Right atrium auricular region (tissue), 2 donors: ENCODE measurements at regions not wholly inside any gene's neighbourhood (a gene's known extent, or its start where the extent isn't known, plus 50 kb on each side); places are given as distances from the start of the nearest gene placed in this dataset.

Experiments used
- DNase-seq: peaks from one replicate; pipeline ENCODE4 v3.0.0-alpha.2; 2019; ENCODE audit warnings: low spot score
- H3K27ac ChIP-seq, 2 donors: fragments of 200-600 bp; sonication (generic); 1 replicate in 1 of 2; 2 replicates in 1 of 2; pipeline ENCODE4 v1.5.1; 2016 to 2019
- H3K27me3 ChIP-seq, 2 donors: fragments of 200-600 bp; sonication (generic); one replicate each; pipeline versions ENCODE4 v1.5.1 to v1.6.0; 2017 to 2019
- H3K36me3 ChIP-seq: fragments of 200-600 bp; sonication (generic); one replicate; pipeline ENCODE4 v1.5.1; 2016
- H3K4me1 ChIP-seq, 2 donors: fragments of 200-600 bp; sonication (generic); one replicate each; pipeline versions ENCODE4 v1.5.1 to v1.6.0; 2017 to 2019
- H3K4me3 ChIP-seq, 2 donors: fragments of 200-600 bp; sonication (generic); 1 replicate in 1 of 2; 2 replicates in 1 of 2; pipeline ENCODE4 v1.5.1; 2017 to 2019; ENCODE audit warnings: mild to moderate bottlenecking in 1 of 2, moderate library complexity in 1 of 2
- H3K9me3 ChIP-seq, 2 donors: fragments of 200-600 bp; sonication (generic); one replicate each; pipeline ENCODE4 v1.5.1; 2019
- TF ChIP-seq, protein P1 (sequence below), 2 donors: fragments of 200-600 bp; sonication (generic); IDR thresholded peaks; one replicate each; pipeline ENCODE4 v1.5.1; 2019; ENCODE audit warnings: antibody characterized with exemption in 2 of 2

DNA sequence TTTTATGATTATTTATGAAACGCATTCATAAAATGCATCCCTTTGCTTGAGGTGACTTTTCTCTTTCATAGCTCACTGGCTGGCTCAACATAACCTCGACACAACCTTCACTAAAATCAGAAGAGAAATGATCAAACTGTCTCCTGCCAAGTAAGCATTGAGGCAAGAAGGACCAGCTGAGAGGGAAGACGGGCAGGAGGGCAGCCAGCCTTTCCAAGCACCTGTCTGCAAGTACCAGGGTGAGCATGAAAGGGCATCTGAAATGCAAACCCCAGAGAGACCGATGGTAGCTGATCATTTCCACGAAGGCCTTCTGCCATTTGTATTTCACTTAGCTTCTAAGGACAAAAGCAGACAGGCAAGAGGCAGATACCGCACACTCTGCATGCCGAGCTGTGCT is 52.1 kb upstream of the RPH3AL start:
- Histone ChIP-seq H3K27ac (no peak overlapping the region), H3K4me3 (no peak overlapping the region), H3K27me3 (no peaks in the 10 kb centered on the region), H3K4me1 (no peaks in the 10 kb centered on the region), H3K9me3 (no peaks in the 10 kb centered on the region), H3K36me3 (no peaks in the 10 kb centered on the region)
- no peak for DNase-seq
- TF ChIP-seq, protein P1, sequence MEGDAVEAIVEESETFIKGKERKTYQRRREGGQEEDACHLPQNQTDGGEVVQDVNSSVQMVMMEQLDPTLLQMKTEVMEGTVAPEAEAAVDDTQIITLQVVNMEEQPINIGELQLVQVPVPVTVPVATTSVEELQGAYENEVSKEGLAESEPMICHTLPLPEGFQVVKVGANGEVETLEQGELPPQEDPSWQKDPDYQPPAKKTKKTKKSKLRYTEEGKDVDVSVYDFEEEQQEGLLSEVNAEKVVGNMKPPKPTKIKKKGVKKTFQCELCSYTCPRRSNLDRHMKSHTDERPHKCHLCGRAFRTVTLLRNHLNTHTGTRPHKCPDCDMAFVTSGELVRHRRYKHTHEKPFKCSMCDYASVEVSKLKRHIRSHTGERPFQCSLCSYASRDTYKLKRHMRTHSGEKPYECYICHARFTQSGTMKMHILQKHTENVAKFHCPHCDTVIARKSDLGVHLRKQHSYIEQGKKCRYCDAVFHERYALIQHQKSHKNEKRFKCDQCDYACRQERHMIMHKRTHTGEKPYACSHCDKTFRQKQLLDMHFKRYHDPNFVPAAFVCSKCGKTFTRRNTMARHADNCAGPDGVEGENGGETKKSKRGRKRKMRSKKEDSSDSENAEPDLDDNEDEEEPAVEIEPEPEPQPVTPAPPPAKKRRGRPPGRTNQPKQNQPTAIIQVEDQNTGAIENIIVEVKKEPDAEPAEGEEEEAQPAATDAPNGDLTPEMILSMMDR (IDR thresholded peaks at IDR 0.05), result no peak
